Activated naive CD4-positive, alpha-beta T cell treated with anti-CD3 and anti-CD28 coated beads, Interleukin-2, amount 50 U/mL, for 24 hours (primary cell): ENCODE measurements at regions not wholly inside any gene's neighbourhood (a gene's known extent, or its start where the extent isn't known, plus 50 kb on each side); places are given as distances from the start of the nearest gene placed in this dataset.
A peak's percentile ranks its signal among the peaks of the same experiment; 100 is the strongest.

Experiments used
- H3K27ac Mint-ChIP-seq: one replicate; pipeline ENCODE4 v1.8.0; 2021; ENCODE audit warnings: mild to moderate bottlenecking, mixed read lengths
- H3K27me3 Mint-ChIP-seq: one replicate; pipeline ENCODE4 v1.8.0; 2021; ENCODE audit warnings: mixed read lengths
- H3K36me3 Mint-ChIP-seq: one replicate; pipeline ENCODE4 v1.8.0; 2021; ENCODE audit warnings: mixed read lengths
- H3K4me1 Mint-ChIP-seq: one replicate; pipeline ENCODE4 v1.8.0; 2021; ENCODE audit warnings: mixed read lengths
- H3K4me3 Mint-ChIP-seq: one replicate; pipeline ENCODE4 v1.8.0; 2021; ENCODE audit warnings: mild to moderate bottlenecking, mixed read lengths
- H3K9me3 Mint-ChIP-seq: one replicate; pipeline ENCODE4 v1.8.0; 2021; ENCODE audit warnings: mixed read lengths

DNA sequence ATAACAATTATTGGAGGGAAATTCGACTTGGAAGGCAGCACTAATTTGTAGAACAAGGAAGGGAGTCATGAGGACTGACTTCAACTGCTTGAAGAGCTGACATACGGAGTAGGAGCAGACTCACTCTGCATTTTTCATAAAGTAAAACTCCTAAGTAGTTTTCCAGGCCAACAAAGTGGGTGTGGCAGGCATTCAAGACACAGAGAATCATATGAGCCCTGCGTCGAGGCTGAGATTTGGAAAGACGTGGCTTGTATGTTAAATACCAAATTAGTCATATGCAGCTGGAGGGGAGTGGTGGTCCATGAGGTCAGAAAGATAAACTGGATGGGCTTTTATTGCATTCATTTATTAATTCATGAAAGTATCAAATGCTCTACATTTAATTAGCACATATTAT is 255.7 kb upstream of the JUN start:
- no peaks in the 10 kb centered on the region for H3K9me3 Mint-ChIP-seq
- H3K4me3 Mint-ChIP-seq: no peak overlapping the region
- no peak overlapping the region for H3K27ac Mint-ChIP-seq
- H3K27me3 Mint-ChIP-seq: no peaks in the 10 kb centered on the region
- H3K36me3 Mint-ChIP-seq: no peaks in the 10 kb centered on the region
- peaks cover 7% of the 10 kb centered on the region for H3K4me1 Mint-ChIP-seq

DNA sequence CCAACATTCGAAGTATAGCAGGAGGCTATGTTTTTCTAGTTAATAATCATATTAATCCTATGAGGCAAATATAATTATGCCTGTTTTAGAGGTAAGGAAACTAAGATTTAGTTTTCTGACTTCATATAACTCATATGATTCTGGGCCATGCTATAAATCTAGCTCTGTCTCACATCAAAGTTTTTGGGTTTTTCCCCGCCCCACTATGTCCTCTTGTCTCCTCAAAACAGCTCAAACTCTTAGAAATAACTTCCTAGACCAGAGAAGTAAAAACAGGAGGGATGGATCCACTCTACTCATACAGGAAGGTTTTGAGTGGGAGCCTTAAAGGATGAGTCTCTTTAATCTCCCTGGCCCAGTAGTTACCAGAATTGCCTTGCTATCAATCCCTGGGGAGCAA is 256.4 kb upstream of the FGGY start:
- Mint-ChIP-seq H3K36me3 (no peaks in the 10 kb centered on the region), H3K4me1 (peaks cover 16% of the 10 kb centered on the region), H3K4me3 (no peak overlapping the region), H3K27me3 (no peaks in the 10 kb centered on the region), H3K9me3 (no peaks in the 10 kb centered on the region), H3K27ac (no peak overlapping the region)

DNA sequence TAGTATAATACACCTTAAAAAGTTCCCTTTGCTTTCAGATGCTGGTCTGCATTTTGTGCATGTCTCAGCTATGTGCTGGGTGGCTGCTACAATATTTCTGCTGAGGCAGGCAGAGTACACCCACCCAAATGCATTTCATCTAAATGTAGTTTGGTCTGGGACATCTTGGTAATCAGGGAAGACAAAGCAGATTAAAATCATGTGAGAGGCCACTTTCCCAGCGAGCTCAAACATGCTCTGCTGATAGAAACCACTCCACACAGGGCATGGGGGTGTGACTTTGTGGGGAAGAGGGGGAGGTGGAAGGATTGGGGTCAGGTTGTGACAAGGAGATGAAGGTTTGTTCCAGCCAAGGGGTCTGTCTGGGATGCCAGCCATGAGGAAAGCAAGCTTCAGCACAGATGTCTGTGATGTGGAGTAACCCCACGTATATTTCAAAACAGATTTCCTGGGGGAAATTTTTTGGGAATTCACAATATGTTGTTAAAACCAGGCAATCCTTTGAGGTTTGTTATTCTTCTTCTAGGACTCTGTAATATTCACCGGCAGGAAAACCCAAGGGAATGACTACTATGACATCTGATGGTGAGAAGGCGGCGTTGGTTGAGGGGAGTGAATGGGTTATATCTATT is 255.1 kb upstream of the FGGY start:
- Mint-ChIP-seq H3K4me1 (peaks cover 29% of the 10 kb centered on the region), H3K27me3 (no peaks in the 10 kb centered on the region), H3K9me3 (no peaks in the 10 kb centered on the region), H3K4me3 (no peak overlapping the region), H3K36me3 (no peaks in the 10 kb centered on the region), H3K27ac (no peak overlapping the region)

DNA sequence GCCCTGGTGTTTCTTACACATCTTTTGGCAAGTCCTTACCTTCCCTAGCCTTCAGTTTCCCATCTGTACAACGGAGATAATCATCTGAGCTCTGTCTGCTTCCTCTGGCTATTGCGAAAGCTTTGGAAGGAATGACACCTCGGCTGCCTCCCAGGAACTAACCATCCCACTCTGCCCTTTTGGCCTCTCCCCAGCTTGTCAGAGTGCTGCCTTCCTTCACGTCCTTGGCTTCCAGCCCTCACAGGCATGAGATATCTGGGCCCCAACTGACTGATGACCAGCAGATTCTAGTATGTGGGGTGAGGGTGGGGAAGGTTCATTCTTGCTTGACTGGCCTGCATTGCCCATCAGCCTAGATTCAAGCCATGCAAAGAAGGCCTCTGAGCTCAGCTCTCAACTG is 253.1 kb upstream of the FGGY start:
- no peak overlapping the region for H3K4me3 Mint-ChIP-seq

DNA sequence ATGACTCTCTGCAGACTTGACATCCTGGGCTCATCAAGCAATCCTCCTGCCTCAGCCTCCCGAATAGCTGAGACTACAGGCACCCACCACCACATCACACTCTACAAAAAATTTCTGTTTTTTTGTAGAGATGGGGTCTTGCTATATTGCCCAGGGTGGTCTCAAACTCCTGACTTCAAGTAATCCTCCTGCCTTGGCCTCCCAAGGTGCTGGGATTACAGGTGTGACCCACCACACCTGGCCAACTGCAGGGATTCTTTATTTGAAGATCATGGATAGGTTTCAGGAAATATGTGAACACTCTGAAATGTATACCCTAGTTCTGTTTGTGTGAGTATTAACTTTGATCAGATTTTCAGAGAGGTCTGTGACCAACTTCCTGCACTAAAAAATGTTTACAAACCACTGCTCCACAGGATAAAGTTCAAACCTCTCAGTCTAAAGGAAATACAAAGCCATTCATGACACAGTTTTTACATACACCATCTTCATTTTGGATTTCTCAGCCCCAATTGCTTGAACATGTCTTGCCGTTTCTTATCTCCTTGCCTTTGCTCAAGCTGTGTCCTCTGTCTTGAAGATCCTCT is 252.3 kb upstream of the FGGY start:
- Mint-ChIP-seq H3K27me3 (no peaks in the 10 kb centered on the region), H3K9me3 (no peaks in the 10 kb centered on the region), H3K4me1 (peaks cover 40% of the 10 kb centered on the region), H3K36me3 (no peaks in the 10 kb centered on the region), H3K27ac (peak overlapping the region; percentile 44), H3K4me3 (peak overlapping the region; percentile 53)

More for the DNA sequence above, 253.1 kb upstream of the FGGY start:
- H3K4me1 Mint-ChIP-seq: peaks cover 40% of the 10 kb centered on the region
- H3K27ac Mint-ChIP-seq: no peak overlapping the region
- H3K27me3 Mint-ChIP-seq: no peaks in the 10 kb centered on the region
- no peaks in the 10 kb centered on the region for H3K36me3 Mint-ChIP-seq
- H3K9me3 Mint-ChIP-seq: no peaks in the 10 kb centered on the region

- no peaks in the 10 kb centered on the region for H3K9me3 Mint-ChIP-seq
- H3K27me3 Mint-ChIP-seq: no peaks in the 10 kb centered on the region
- peaks cover 40% of the 10 kb centered on the region for H3K4me1 Mint-ChIP-seq
- peak overlapping the region; percentile 53 for H3K4me3 Mint-ChIP-seq
- H3K36me3 Mint-ChIP-seq: no peaks in the 10 kb centered on the region
- H3K27ac Mint-ChIP-seq: peak overlapping the region; percentile 84
These were observed 251.8 kb upstream of the FGGY start for GRCh38 chr1:59045137-59045536.

- Mint-ChIP-seq H3K4me3 (peak overlapping the region; percentile 53), H3K27me3 (no peaks in the 10 kb centered on the region), H3K36me3 (no peaks in the 10 kb centered on the region), H3K27ac (peak overlapping the region; percentile 84), H3K4me1 (peaks cover 40% of the 10 kb centered on the region), H3K9me3 (no peaks in the 10 kb centered on the region)
These were observed 251.3 kb upstream of the FGGY start for GRCh38 chr1:59045636-59046035.

GRCh38 chr1:59046134-59046533 is 250.8 kb upstream of the FGGY start:
- no peak overlapping the region for H3K4me3 Mint-ChIP-seq
- H3K36me3 Mint-ChIP-seq: no peaks in the 10 kb centered on the region
- H3K4me1 Mint-ChIP-seq: peaks cover 40% of the 10 kb centered on the region
- H3K9me3 Mint-ChIP-seq: no peaks in the 10 kb centered on the region
- no peak overlapping the region for H3K27ac Mint-ChIP-seq
- no peaks in the 10 kb centered on the region for H3K27me3 Mint-ChIP-seq

- H3K4me3 Mint-ChIP-seq: no peak overlapping the region
- no peaks in the 10 kb centered on the region for H3K36me3 Mint-ChIP-seq
- H3K4me1 Mint-ChIP-seq: peaks cover 40% of the 10 kb centered on the region
- H3K9me3 Mint-ChIP-seq: no peaks in the 10 kb centered on the region
- H3K27ac Mint-ChIP-seq: peak overlapping the region; percentile 19
- H3K27me3 Mint-ChIP-seq: no peaks in the 10 kb centered on the region
These were observed 250.2 kb upstream of the FGGY start for GRCh38 chr1:59046730-59047157.

GRCh38 chr1:59051007-59051406 is 245.9 kb upstream of the FGGY start:
- Mint-ChIP-seq H3K4me1 (peaks cover 18% of the 10 kb centered on the region), H3K27me3 (no peaks in the 10 kb centered on the region), H3K9me3 (no peaks in the 10 kb centered on the region), H3K27ac (no peak overlapping the region), H3K4me3 (no peak overlapping the region), H3K36me3 (peaks cover 2% of the 10 kb centered on the region)

- Mint-ChIP-seq H3K4me1 (peaks cover 7% of the 10 kb centered on the region), H3K9me3 (no peaks in the 10 kb centered on the region), H3K27ac (no peak overlapping the region), H3K4me3 (no peak overlapping the region), H3K36me3 (peaks cover 2% of the 10 kb centered on the region), H3K27me3 (no peaks in the 10 kb centered on the region)
These were observed 244.7 kb upstream of the FGGY start for GRCh38 chr1:59052166-59052590.

- peaks cover 2% of the 10 kb centered on the region for H3K36me3 Mint-ChIP-seq
- no peaks in the 10 kb centered on the region for H3K9me3 Mint-ChIP-seq
- no peak overlapping the region for H3K27ac Mint-ChIP-seq
- H3K27me3 Mint-ChIP-seq: no peaks in the 10 kb centered on the region
- no peaks in the 10 kb centered on the region for H3K4me1 Mint-ChIP-seq
- no peak overlapping the region for H3K4me3 Mint-ChIP-seq
These were observed 242.7 kb upstream of the FGGY start for GRCh38 chr1:59054172-59054571.

- H3K27ac Mint-ChIP-seq: no peak overlapping the region
- no peaks in the 10 kb centered on the region for H3K4me1 Mint-ChIP-seq
- no peaks in the 10 kb centered on the region for H3K9me3 Mint-ChIP-seq
- no peak overlapping the region for H3K4me3 Mint-ChIP-seq
- no peaks in the 10 kb centered on the region for H3K27me3 Mint-ChIP-seq
- H3K36me3 Mint-ChIP-seq: peaks cover 4% of the 10 kb centered on the region
These were observed 240.8 kb upstream of the FGGY start for GRCh38 chr1:59055908-59056719.

DNA sequence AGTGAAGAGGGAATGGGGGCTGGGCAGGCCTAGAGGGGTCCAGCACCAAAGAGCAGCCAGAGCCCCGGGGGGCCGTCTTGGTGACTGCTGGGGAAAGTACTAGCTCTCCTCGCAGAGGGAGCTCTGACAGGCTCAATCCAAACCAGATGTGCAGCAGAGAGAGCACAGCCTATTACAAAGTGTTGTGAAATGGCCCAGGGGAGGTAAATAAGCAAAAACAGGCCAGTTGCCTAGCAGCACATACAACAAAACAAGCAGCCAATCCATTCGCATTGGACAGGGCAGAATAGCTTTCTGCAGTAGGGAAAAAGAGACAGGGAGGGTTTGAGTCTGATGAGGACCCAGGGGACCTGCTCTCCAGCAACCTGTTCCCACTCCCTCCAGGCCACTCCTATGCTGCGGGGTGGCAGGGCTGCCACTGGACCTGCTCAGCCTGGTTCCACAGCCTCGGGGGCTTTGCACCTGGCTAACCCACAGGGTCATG is 239.6 kb upstream of the FGGY start:
- Mint-ChIP-seq H3K36me3 (peaks cover 4% of the 10 kb centered on the region), H3K27ac (no peak overlapping the region), H3K4me3 (no peak overlapping the region), H3K27me3 (no peaks in the 10 kb centered on the region), H3K4me1 (peaks cover 5% of the 10 kb centered on the region), H3K9me3 (no peaks in the 10 kb centered on the region)

DNA sequence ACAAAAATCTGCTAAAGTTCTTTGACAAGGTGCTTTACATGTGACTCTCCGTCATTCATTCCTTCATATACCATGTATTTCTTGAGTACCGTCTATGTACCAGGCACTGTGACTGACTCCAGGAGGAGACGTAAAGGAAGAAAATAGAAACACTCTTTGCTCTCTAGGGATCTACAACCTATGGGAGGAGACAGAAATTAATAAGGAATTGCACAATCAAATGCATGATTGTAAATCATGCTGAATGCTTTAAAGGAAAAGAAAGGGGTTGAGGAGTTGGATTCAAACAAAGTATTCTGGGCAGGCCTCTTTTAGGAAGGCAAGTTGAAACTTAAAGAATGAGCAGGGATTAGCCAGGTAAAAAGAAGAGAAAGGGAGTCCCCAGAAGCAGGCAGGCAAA is 239.1 kb upstream of the FGGY start:
- H3K27ac Mint-ChIP-seq: no peak overlapping the region
- no peaks in the 10 kb centered on the region for H3K9me3 Mint-ChIP-seq
- H3K36me3 Mint-ChIP-seq: peaks cover 4% of the 10 kb centered on the region
- no peak overlapping the region for H3K4me3 Mint-ChIP-seq
- H3K4me1 Mint-ChIP-seq: peaks cover 10% of the 10 kb centered on the region
- no peaks in the 10 kb centered on the region for H3K27me3 Mint-ChIP-seq
